H9 (cell line): ENCODE measurements at regions not wholly inside any gene's neighbourhood (a gene's known extent, or its start where the extent isn't known, plus 50 kb on each side); places are given as distances from the start of the nearest gene placed in this dataset.

Source experiments
- DNase-seq: peaks from one replicate; pipeline ENCODE4 v3.0.0-alpha.2; 2017
- H2AFZ ChIP-seq: one replicate; pipeline ENCODE4 v1.6.1; 2013; ENCODE audit warnings: mild to moderate bottlenecking, low read length, control low read depth, moderate library complexity
- H2AK5ac ChIP-seq: 2 replicates; pipeline ENCODE4 v1.6.1; 2013; ENCODE audit warnings: low read length, control low read depth, mixed read lengths; ENCODE audit not compliant: insufficient read length
- H2BK120ac ChIP-seq: one replicate; pipeline ENCODE4 v1.6.1; 2013; ENCODE audit warnings: low read depth, mild to moderate bottlenecking, low read length, control low read depth, inconsistent platforms; ENCODE audit not compliant: poor library complexity, severe bottlenecking
- H2BK12ac ChIP-seq: 2 replicates; pipeline ENCODE4 v1.6.1; 2013; ENCODE audit warnings: low read length, control low read depth, mixed read lengths, low read depth; ENCODE audit not compliant: insufficient read length
- H2BK15ac ChIP-seq: 2 replicates; pipeline ENCODE4 v1.6.1; 2013; ENCODE audit warnings: low read depth, low read length, control low read depth
- H2BK20ac ChIP-seq: one replicate; pipeline ENCODE4 v1.6.1; 2013; ENCODE audit warnings: low read depth, mild to moderate bottlenecking, low read length, control low read depth, inconsistent platforms; ENCODE audit not compliant: poor library complexity, severe bottlenecking
- H2BK5ac ChIP-seq: 2 replicates; pipeline ENCODE4 v1.6.1; 2013; ENCODE audit warnings: low read length, control low read depth, mixed read lengths; ENCODE audit not compliant: insufficient read length
- H3K14ac ChIP-seq: 2 replicates; pipeline ENCODE4 v1.6.1; 2013; ENCODE audit warnings: low read length, control low read depth; ENCODE audit not compliant: insufficient read depth
- H3K18ac ChIP-seq: 2 replicates; pipeline ENCODE4 v1.6.1; 2013; ENCODE audit warnings: low read depth, mild to moderate bottlenecking, mixed read lengths, low read length, control low read depth; ENCODE audit not compliant: insufficient read length
- H3K23ac ChIP-seq: 2 replicates; pipeline ENCODE4 v1.6.1; 2013; ENCODE audit warnings: low read length, control low read depth, mixed read lengths, low read depth; ENCODE audit not compliant: insufficient read length
- H3K23me2 ChIP-seq: 2 replicates; pipeline ENCODE4 v1.6.1; 2013; ENCODE audit warnings: low read depth, mild to moderate bottlenecking, mixed read lengths, low read length, control low read depth; ENCODE audit not compliant: insufficient read length, poor library complexity, severe bottlenecking
- H3K27ac ChIP-seq: 2 replicates; pipeline ENCODE4 v1.5.1; 2013; ENCODE audit warnings: low read length, control low read depth, mixed read lengths, low read depth; ENCODE audit not compliant: insufficient read length
- H3K27me3 ChIP-seq: 2 replicates; pipeline ENCODE4 v1.6.1; 2013; ENCODE audit warnings: low read length, control low read depth, inconsistent platforms; ENCODE audit not compliant: insufficient read depth
- H3K4ac ChIP-seq: 2 replicates; pipeline ENCODE4 v1.6.1; 2013; ENCODE audit warnings: low read depth, mild to moderate bottlenecking, control low read depth, inconsistent platforms, low read length, moderate library complexity
- H3K4me1 ChIP-seq: 2 replicates; pipeline ENCODE4 v1.6.1; 2013; ENCODE audit warnings: low read length, control low read depth, inconsistent platforms; ENCODE audit not compliant: insufficient read depth
- H3K4me2 ChIP-seq: 2 replicates; pipeline ENCODE4 v1.6.1; 2013; ENCODE audit warnings: low read length, control low read depth, mixed read lengths; ENCODE audit not compliant: insufficient read length, insufficient read depth
- H3K56ac ChIP-seq: 2 replicates; pipeline ENCODE4 v1.6.1; 2013; ENCODE audit warnings: low read depth, mild to moderate bottlenecking, mixed read lengths, low read length, control low read depth; ENCODE audit not compliant: insufficient read length
- H3K79me1 ChIP-seq: 2 replicates; pipeline ENCODE4 v1.6.1; 2013; ENCODE audit warnings: low read depth, mild to moderate bottlenecking, moderate library complexity, low read length, control low read depth, inconsistent platforms; ENCODE audit not compliant: insufficient read depth, poor library complexity, severe bottlenecking
- H3K79me2 ChIP-seq: 2 replicates; pipeline ENCODE4 v1.6.1; 2013; ENCODE audit warnings: low read length, control low read depth, inconsistent platforms; ENCODE audit not compliant: insufficient read depth
- H3K9ac ChIP-seq: 2 replicates; pipeline ENCODE4 v1.6.1; 2013; ENCODE audit warnings: low read length, control low read depth, mixed read lengths; ENCODE audit not compliant: insufficient read length; ENCODE audit errors: extremely low read depth
- H3K9me3 ChIP-seq: one replicate; pipeline ENCODE4 v1.6.1; 2013; ENCODE audit warnings: low read depth, low read length, inconsistent platforms; ENCODE audit not compliant: control insufficient read depth
- H3T11ph ChIP-seq: one replicate; pipeline ENCODE4 v1.6.1; 2013; ENCODE audit warnings: mild to moderate bottlenecking, low read length, control low read depth, inconsistent platforms
- H4K20me1 ChIP-seq: one replicate; pipeline ENCODE4 v1.6.1; 2013; ENCODE audit not compliant: control insufficient read depth, insufficient read length, insufficient read depth
- H4K5ac ChIP-seq: 2 replicates; pipeline ENCODE4 v1.6.1; 2013; ENCODE audit warnings: low read depth, mild to moderate bottlenecking, mixed read lengths, low read length, control low read depth; ENCODE audit not compliant: insufficient read length
- H4K8ac ChIP-seq: replicated peaks from 2 replicates; pipeline ENCODE4 v1.6.1; 2013; ENCODE audit warnings: low read length, control low read depth, mixed read lengths, low read depth; ENCODE audit not compliant: insufficient read length
- H4K91ac ChIP-seq: 2 replicates; pipeline ENCODE4 v1.6.1; 2013; ENCODE audit warnings: low read depth, mild to moderate bottlenecking, moderate library complexity, mixed read lengths, low read length, control low read depth; ENCODE audit not compliant: insufficient read length
- H3K27ac Mint-ChIP-seq, 3 experiments: 2 replicates in 2 of 3; 3 replicates in 1 of 3; pipeline ENCODE4 v1.8.0; 2020 to 2021; ENCODE audit warnings: mixed read lengths in 3 of 3, mild to moderate bottlenecking in 1 of 3, moderate library complexity in 1 of 3
- H3K27me3 Mint-ChIP-seq: 2 replicates; pipeline ENCODE4 v1.8.0; 2021; ENCODE audit warnings: low read depth, mild to moderate bottlenecking, moderate library complexity, mixed read lengths
- H3K36me3 Mint-ChIP-seq, 3 experiments: 2 replicates in 2 of 3; 3 replicates in 1 of 3; pipeline ENCODE4 v1.8.0; 2020 to 2021; ENCODE audit warnings: low read depth in 3 of 3, mixed read lengths in 3 of 3; ENCODE audit not compliant: insufficient read depth in 1 of 3
- H3K4me1 Mint-ChIP-seq, 2 experiments: 2 replicates each; pipeline ENCODE4 v1.8.0; 2020; ENCODE audit warnings: mixed read lengths in 2 of 2
- H3K4me3 Mint-ChIP-seq, 2 experiments: 2 replicates in 1 of 2; 3 replicates in 1 of 2; pipeline ENCODE4 v1.8.0; 2020 to 2021; ENCODE audit warnings: mild to moderate bottlenecking in 2 of 2, mixed read lengths in 2 of 2, moderate library complexity in 1 of 2
- H3K9me3 Mint-ChIP-seq, 2 experiments: 2 replicates in 1 of 2; 3 replicates in 1 of 2; pipeline ENCODE4 v1.8.0; 2020; ENCODE audit warnings: mild to moderate bottlenecking in 2 of 2, mixed read lengths in 2 of 2, moderate library complexity in 1 of 2
- WGBS: extraction: QIAGEN DNeasy Blood & Tissue Kit; methylation state at CpG from one replicate; pipeline ENCODE4 v1.1.7; 2013; ENCODE audit warnings: missing lambda C conversion rate, low lambda C conversion rate, mixed read lengths; ENCODE audit not compliant: insufficient read length; ENCODE audit errors: extremely low coverage; 5-methylcytosine and 5-hydroxymethylcytosine counted together
- TF ChIP-seq, protein P1 (sequence below): fragments of 200-600 bp; sonication (generic); conservative IDR thresholded peaks from 3 replicates; pipeline ENCODE4 v1.8.0; 2021; ENCODE audit warnings: antibody characterized with exemption, mild to moderate bottlenecking

DNA sequence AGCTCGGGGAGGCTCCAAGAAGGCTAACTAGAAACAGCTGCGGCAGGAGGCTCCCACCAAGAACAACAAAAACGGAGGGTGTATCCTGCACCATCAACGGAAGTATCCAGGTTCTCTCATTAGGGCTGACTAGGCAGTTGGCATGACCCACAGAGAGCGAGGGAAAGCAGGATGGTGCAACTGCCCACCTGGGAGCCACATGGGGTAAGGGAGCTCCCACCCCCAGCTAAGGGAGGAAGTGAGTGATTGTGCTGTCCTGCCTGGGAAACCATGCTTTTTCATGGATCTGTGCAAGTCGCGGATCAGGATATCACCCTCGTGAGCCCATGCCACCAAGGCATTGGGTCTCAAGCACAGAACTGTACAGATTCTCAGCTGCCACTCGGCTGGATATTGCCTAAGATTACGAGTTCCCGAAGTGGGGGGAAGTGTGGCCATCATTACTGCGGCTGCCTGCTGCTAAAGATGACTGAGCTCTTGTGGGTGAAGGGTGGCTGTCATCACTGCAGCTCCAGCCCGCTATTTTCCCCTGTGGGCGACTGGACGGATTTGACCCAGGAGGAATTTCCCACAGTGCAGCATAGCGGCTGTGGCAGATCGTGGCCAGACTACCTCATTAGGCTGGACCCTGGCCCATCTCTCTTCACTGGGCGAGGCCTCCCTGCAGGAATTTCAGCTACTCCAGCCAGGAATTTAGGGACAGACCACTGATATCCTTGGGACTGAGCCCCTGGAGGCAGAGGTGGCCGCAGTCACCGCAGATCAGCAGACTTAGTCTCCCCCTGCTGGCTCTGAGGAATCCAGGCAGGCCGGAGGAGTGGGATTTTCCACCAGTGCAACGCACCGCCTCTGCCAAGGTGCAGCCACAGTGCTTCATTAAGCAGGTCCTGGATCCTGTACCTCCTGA is 515.7 kb downstream of the FRK start:
- no peak overlapping the region for H3K23ac ChIP-seq
- Mint-ChIP-seq H3K4me3 (no peak overlapping the region; a peak in 1 of 5 replicates), H3K27me3 (peaks cover 47% of the 10 kb centered on the region), H3K27ac (peak overlapping the region in 1 of 3 experiments; percentile 87; a peak in 1 of 7 replicates), H3K36me3 (no peaks in the 10 kb centered on the region), H3K9me3 (no peaks in the 10 kb centered on the region), H3K4me1 (peaks cover 4 to 14% of the 10 kb centered on the region in 2 experiments)
- peak overlapping the region; percentile 18 for H3K18ac ChIP-seq
- no peak overlapping the region for H2AFZ ChIP-seq
- no peak overlapping the region for H2BK5ac ChIP-seq
- H4K20me1 ChIP-seq, result no peaks in the 10 kb centered on the region
- H2BK20ac ChIP-seq, result no peak overlapping the region
- H3K79me2 ChIP-seq, result no peaks in the 10 kb centered on the region
- no peak overlapping the region for H4K5ac ChIP-seq
- H2AK5ac ChIP-seq, result no peak overlapping the region
- H3K9ac ChIP-seq, result no peak overlapping the region
- H3K27me3 ChIP-seq, result no peaks in the 10 kb centered on the region; the same call in 1 of the 2 replicates
- H3K79me1 ChIP-seq, result no peaks in the 10 kb centered on the region
- H3K23me2 ChIP-seq, result no peaks in the 10 kb centered on the region
- H3K56ac ChIP-seq, result no peak overlapping the region
- H2BK12ac ChIP-seq, result no peak overlapping the region
- no peak overlapping the region for H3K4me2 ChIP-seq
- WGBS, result no CpG with 5 or more reads among the region's 23 CpGs
- TF ChIP-seq, protein P1, sequence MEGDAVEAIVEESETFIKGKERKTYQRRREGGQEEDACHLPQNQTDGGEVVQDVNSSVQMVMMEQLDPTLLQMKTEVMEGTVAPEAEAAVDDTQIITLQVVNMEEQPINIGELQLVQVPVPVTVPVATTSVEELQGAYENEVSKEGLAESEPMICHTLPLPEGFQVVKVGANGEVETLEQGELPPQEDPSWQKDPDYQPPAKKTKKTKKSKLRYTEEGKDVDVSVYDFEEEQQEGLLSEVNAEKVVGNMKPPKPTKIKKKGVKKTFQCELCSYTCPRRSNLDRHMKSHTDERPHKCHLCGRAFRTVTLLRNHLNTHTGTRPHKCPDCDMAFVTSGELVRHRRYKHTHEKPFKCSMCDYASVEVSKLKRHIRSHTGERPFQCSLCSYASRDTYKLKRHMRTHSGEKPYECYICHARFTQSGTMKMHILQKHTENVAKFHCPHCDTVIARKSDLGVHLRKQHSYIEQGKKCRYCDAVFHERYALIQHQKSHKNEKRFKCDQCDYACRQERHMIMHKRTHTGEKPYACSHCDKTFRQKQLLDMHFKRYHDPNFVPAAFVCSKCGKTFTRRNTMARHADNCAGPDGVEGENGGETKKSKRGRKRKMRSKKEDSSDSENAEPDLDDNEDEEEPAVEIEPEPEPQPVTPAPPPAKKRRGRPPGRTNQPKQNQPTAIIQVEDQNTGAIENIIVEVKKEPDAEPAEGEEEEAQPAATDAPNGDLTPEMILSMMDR, result peak; percentile 87
- no peaks in the 10 kb centered on the region for H3K9me3 ChIP-seq
- DNase-seq, result peak; percentile 88
- no peaks in the 10 kb centered on the region for H3K4me1 ChIP-seq
- H3K27ac ChIP-seq, result no peak overlapping the region
- no peak overlapping the region for H4K91ac ChIP-seq
- H3T11ph ChIP-seq, result no peak overlapping the region
- no peak overlapping the region for H2BK15ac ChIP-seq
- H3K4ac ChIP-seq, result no peak overlapping the region
- H4K8ac ChIP-seq, result no peak overlapping the region
- H2BK120ac ChIP-seq, result no peak overlapping the region
- H3K14ac ChIP-seq, result no peak overlapping the region
